A549 (cell line): ENCODE measurements at regions not wholly inside any gene's neighbourhood (a gene's known extent, or its start where the extent isn't known, plus 50 kb on each side); places are given as distances from the start of the nearest gene placed in this dataset.

Experiments used
- CBX8 ChIP-seq: fragments of 200-600 bp; sonication (generic); IDR thresholded peaks from 2 replicates; pipeline ENCODE4 v1.6.1; 2016
- CEBPB ChIP-seq, 2 experiments: fragments of >200 bp in 1 of 2; sonication (Bioruptor Twin) in 1 of 2; formaldehyde crosslinking in 1 of 2; IDR thresholded peaks; 2 replicates each; pipeline ENCODE4 v1.6.1; 2012 to 2016
- ESRRA ChIP-seq: fragments of 150-350 bp; IDR thresholded peaks from 2 replicates; pipeline ENCODE4 v1.6.1; 2014; ENCODE audit warnings: mild to moderate bottlenecking, low read length, borderline replicate concordance
- HMGXB4 ChIP-seq: fragments of 250-450 bp; sonication (Bioruptor Pico); IDR thresholded peaks from 2 replicates; pipeline ENCODE4 v1.5.0; 2021; ENCODE audit warnings: mild to moderate bottlenecking, moderate library complexity, borderline replicate concordance
- JUNB ChIP-seq: fragments of >200 bp; sonication (Bioruptor Twin); formaldehyde crosslinking; IDR thresholded peaks from 2 replicates; pipeline ENCODE4 v1.6.1; 2016
- KDM1A ChIP-seq: fragments of 200-600 bp; sonication (generic); IDR thresholded peaks from 2 replicates; pipeline ENCODE4 v1.6.1; 2016; ENCODE audit warnings: low read depth, mild to moderate bottlenecking
- PHF8 ChIP-seq: fragments of 200-600 bp; sonication (generic); IDR thresholded peaks from 2 replicates; pipeline ENCODE4 v1.6.1; 2016; ENCODE audit warnings: low read depth, mild to moderate bottlenecking, antibody characterized with exemption, moderate library complexity, borderline replicate concordance
- POLR2A ChIP-seq: IDR thresholded peaks from 2 replicates; pipeline ENCODE4 v1.6.1; 2012; ENCODE audit warnings: mild to moderate bottlenecking, low read length
- POLR2AphosphoS2 ChIP-seq: conservative IDR thresholded peaks from 2 replicates; pipeline ENCODE4 v1.6.1; 2012; ENCODE audit warnings: low read length, improper control_type of control experiment, inconsistent platforms
- RAD21 ChIP-seq, 2 experiments: fragments of >200 bp in 1 of 2; sonication (Bioruptor Twin) in 1 of 2; formaldehyde crosslinking in 1 of 2; IDR thresholded peaks in 1 of 2; conservative IDR thresholded peaks in 1 of 2; 2 replicates in 1 of 2; 3 replicates in 1 of 2; pipeline ENCODE4 v1.6.1; 2012 to 2018; ENCODE audit warnings: inconsistent platforms in 1 of 2
- RNF2 ChIP-seq: fragments of 200-600 bp; sonication (generic); IDR thresholded peaks from 2 replicates; pipeline ENCODE4 v1.6.1; 2016; ENCODE audit warnings: low read depth, mild to moderate bottlenecking, antibody characterized with exemption, moderate library complexity, borderline replicate concordance
- SREBF2 ChIP-seq: fragments of 450-650 bp; IDR thresholded peaks from 2 replicates; pipeline ENCODE4 v1.6.1; 2014; ENCODE audit warnings: mild to moderate bottlenecking, moderate library complexity
- TF ChIP-seq, protein P1 (sequence below): fragments of >200 bp; sonication (Bioruptor Twin); formaldehyde crosslinking; IDR thresholded peaks from 3 replicates; pipeline ENCODE4 v1.5.1; 2016

GRCh38 chr2:17311771-17312511 is 206.3 kb downstream of the RAD51AP2 start:
- TF ChIP-seq POLR2A (no peak), KDM1A (no peak), PHF8 (no peak), RNF2 (no peak), CBX8 (no peak), ESRRA (no peak), CEBPB (IDR thresholded peaks at IDR 0.05) (no peak), RAD21 (conservative IDR thresholded peaks at IDR 0.05 in 1 of 2, IDR thresholded peaks at IDR 0.05 in 1 of 2) (no peak), JUNB (no peak), HMGXB4 (CRISPR knock-in tag) (no peak), POLR2AphosphoS2 (no peak), SREBF2 (no peak)
- TF ChIP-seq, protein P1, sequence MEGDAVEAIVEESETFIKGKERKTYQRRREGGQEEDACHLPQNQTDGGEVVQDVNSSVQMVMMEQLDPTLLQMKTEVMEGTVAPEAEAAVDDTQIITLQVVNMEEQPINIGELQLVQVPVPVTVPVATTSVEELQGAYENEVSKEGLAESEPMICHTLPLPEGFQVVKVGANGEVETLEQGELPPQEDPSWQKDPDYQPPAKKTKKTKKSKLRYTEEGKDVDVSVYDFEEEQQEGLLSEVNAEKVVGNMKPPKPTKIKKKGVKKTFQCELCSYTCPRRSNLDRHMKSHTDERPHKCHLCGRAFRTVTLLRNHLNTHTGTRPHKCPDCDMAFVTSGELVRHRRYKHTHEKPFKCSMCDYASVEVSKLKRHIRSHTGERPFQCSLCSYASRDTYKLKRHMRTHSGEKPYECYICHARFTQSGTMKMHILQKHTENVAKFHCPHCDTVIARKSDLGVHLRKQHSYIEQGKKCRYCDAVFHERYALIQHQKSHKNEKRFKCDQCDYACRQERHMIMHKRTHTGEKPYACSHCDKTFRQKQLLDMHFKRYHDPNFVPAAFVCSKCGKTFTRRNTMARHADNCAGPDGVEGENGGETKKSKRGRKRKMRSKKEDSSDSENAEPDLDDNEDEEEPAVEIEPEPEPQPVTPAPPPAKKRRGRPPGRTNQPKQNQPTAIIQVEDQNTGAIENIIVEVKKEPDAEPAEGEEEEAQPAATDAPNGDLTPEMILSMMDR = no peak
